GM12878 (cell line): ENCODE measurements at regions not wholly inside any gene's neighbourhood (a gene's known extent, or its start where the extent isn't known, plus 50 kb on each side); places are given as distances from the start of the nearest gene placed in this dataset.

Source experiments
- ATF7 ChIP-seq: fragments of 450-650 bp; IDR thresholded peaks from 2 replicates; pipeline ENCODE4 v1.6.1; 2016; ENCODE audit warnings: low read depth, mild to moderate bottlenecking
- EED ChIP-seq: sonication (generic); IDR thresholded peaks from 2 replicates; pipeline ENCODE4 v1.6.1; 2016; ENCODE audit warnings: antibody characterized with exemption, low read depth
- HCFC1 ChIP-seq: fragments of 150-350 bp; IDR thresholded peaks from 2 replicates; pipeline ENCODE4 v1.6.1; 2014; ENCODE audit warnings: low read length
- IKZF1 ChIP-seq: fragments of 450-650 bp; conservative IDR thresholded peaks from 2 replicates; pipeline ENCODE4 v1.6.1; 2017; ENCODE audit warnings: antibody characterized with exemption, mild to moderate bottlenecking
- KDM1A ChIP-seq: fragments of 200-600 bp; sonication (generic); IDR thresholded peaks from 2 replicates; pipeline ENCODE4 v1.6.1; 2016; ENCODE audit warnings: borderline replicate concordance
- MEF2B ChIP-seq: fragments of 450-650 bp; IDR thresholded peaks from 2 replicates; pipeline ENCODE4 v1.6.1; 2018; ENCODE audit warnings: mild to moderate bottlenecking, moderate library complexity; ENCODE audit not compliant: partially characterized antibody, poor library complexity, severe bottlenecking
- MYC ChIP-seq: IDR thresholded peaks from 2 replicates; pipeline ENCODE4 v1.6.1; 2011; ENCODE audit warnings: mild to moderate bottlenecking, low read length, moderate library complexity, inconsistent platforms; ENCODE audit not compliant: insufficient read depth, insufficient replicate concordance, insufficient read length, severe bottlenecking
- NFXL1 ChIP-seq: fragments of 450-650 bp; IDR thresholded peaks from 2 replicates; pipeline ENCODE4 v1.6.1; 2017; ENCODE audit warnings: antibody characterized with exemption, mild to moderate bottlenecking, borderline replicate concordance
- RAD51 ChIP-seq: fragments of 450-650 bp; IDR thresholded peaks from 2 replicates; pipeline ENCODE4 v1.6.1; 2016; ENCODE audit warnings: moderate library complexity, mild to moderate bottlenecking, inconsistent platforms
- RUNX3 ChIP-seq: IDR thresholded peaks from 2 replicates; pipeline ENCODE4 v1.6.1; 2012; ENCODE audit warnings: low read length, inconsistent platforms
- ZBTB11 ChIP-seq: fragments of 450-650 bp; formaldehyde crosslinking; IDR thresholded peaks from 2 replicates; pipeline ENCODE4 v1.5.0; 2022; ENCODE audit warnings: mild to moderate bottlenecking, missing genetic modification characterization
- TF ChIP-seq, protein P1 (sequence below): IDR thresholded peaks from 2 replicates; pipeline ENCODE4 v1.6.1; 2011; ENCODE audit warnings: low read depth, low read length, improper control_type of control experiment, borderline replicate concordance
- TF ChIP-seq, protein P2 (sequence below): IDR thresholded peaks from 2 replicates; pipeline ENCODE4 v1.6.1; 2012; ENCODE audit warnings: mild to moderate bottlenecking, low read depth, low read length

DNA sequence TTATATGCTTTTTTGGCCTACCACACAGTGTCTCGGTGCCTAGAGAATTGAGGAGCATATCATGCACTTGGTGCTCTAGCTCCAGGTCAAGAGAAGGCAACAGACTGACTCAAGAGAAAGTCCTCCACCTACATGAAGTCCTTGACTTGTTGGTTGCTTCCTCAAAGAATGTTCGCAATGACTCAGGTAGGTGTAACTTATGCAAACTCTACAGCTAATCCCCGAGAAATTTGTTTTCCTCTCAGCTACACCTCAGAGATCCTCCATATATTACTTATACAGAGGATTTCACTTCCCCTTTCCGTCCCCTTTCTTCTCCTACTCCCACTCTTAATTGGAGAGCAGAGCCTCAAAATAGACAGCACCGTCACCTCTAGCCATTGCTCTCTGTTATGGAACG lies 1013.1 kb downstream of the KCNMA1 start (continued):
- TF ChIP-seq ZBTB11 (no peak), NFXL1 (no peak), MYC (no peak), EED (0 out of 2 replicates have a peak, but pooled peaks have one; percentile 31), MEF2B (peak; percentile 88), ATF7 (peak; percentile 83), KDM1A (no peak), RAD51 (no peak), IKZF1 (peak; percentile 90), HCFC1 (no peak), RUNX3 (peak; percentile 51; the same call in 1 of the 2 replicates)
- TF ChIP-seq, protein P1, sequence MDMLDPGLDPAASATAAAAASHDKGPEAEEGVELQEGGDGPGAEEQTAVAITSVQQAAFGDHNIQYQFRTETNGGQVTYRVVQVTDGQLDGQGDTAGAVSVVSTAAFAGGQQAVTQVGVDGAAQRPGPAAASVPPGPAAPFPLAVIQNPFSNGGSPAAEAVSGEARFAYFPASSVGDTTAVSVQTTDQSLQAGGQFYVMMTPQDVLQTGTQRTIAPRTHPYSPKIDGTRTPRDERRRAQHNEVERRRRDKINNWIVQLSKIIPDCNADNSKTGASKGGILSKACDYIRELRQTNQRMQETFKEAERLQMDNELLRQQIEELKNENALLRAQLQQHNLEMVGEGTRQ = no peak
- TF ChIP-seq, protein P2, sequence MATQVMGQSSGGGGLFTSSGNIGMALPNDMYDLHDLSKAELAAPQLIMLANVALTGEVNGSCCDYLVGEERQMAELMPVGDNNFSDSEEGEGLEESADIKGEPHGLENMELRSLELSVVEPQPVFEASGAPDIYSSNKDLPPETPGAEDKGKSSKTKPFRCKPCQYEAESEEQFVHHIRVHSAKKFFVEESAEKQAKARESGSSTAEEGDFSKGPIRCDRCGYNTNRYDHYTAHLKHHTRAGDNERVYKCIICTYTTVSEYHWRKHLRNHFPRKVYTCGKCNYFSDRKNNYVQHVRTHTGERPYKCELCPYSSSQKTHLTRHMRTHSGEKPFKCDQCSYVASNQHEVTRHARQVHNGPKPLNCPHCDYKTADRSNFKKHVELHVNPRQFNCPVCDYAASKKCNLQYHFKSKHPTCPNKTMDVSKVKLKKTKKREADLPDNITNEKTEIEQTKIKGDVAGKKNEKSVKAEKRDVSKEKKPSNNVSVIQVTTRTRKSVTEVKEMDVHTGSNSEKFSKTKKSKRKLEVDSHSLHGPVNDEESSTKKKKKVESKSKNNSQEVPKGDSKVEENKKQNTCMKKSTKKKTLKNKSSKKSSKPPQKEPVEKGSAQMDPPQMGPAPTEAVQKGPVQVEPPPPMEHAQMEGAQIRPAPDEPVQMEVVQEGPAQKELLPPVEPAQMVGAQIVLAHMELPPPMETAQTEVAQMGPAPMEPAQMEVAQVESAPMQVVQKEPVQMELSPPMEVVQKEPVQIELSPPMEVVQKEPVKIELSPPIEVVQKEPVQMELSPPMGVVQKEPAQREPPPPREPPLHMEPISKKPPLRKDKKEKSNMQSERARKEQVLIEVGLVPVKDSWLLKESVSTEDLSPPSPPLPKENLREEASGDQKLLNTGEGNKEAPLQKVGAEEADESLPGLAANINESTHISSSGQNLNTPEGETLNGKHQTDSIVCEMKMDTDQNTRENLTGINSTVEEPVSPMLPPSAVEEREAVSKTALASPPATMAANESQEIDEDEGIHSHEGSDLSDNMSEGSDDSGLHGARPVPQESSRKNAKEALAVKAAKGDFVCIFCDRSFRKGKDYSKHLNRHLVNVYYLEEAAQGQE = no peak
